WTC11 (cell line): ENCODE measurements at regions not wholly inside any gene's neighbourhood (a gene's known extent, or its start where the extent isn't known, plus 50 kb on each side); places are given as distances from the start of the nearest gene placed in this dataset.
"Not testable (repeated sequence)": the region's sequence is repeated elsewhere in the genome, so short reads cannot be mapped to it uniquely, and the experiment has no call there.

Experiments
- CTCF ChIP-seq: fragments of 200-600 bp; IDR thresholded peaks from 2 replicates; pipeline ENCODE4 v1.8.0; 2022; ENCODE audit warnings: antibody characterized with exemption
- TEAD4 ChIP-seq: sonication (generic); formaldehyde crosslinking; IDR thresholded peaks from 2 replicates; pipeline ENCODE4 v1.8.0; 2022; ENCODE audit warnings: mild to moderate bottlenecking, missing genetic modification reagents

- not testable (repeated sequence) for TF ChIP-seq CTCF; TEAD4 (CRISPR knock-in tag)
Measured at GRCh38 chr2:89765361-89765718, 1073.9 kb downstream of the RPIA start.
